ENCODE measurements at regions not wholly inside any gene's neighbourhood (a gene's known extent, or its start where the extent isn't known, plus 50 kb on each side); places are given as distances from the start of the nearest gene placed in this dataset.

DNA sequence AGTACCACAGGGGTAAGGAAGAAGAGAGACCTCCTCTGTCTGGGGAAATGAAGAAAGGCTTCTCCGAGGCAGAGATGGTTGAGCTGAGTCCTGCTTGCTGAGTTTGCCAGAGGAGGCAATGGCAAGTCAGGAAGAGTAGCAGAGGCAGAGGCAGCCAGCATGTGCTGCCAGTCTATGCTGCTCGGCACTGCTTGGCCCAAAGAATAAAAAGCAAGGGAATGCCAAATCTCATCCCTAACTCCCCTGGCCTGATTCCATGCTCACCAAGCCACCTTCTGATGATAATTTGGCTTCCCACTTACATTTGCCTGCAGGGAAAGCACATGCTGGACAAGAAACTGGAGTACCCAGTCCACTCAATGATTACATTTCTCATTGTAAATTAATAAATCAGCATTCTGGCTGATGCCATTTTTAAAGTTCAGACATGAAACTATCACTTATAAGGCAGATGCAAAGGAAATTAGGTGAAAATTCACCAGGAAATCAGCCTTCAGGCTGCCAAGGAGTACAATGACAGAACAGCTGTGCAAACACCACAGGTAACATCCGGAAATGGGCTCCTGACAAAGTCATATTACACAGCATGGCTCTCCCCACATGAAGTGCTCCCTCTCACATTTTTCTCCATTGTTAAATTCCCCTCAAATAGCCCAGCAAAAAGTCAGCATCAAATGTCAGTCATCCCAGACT is 245.9 kb downstream of the MTERF1 start:
- Histone ChIP-seq H3K27ac (no peak overlapping the region), H3K9me3 (ENCODE audit: low read depth, low read length) (no peaks in the 10 kb centered on the region), H3K36me3 (ENCODE audit: insufficient read depth, low read length) (no peaks in the 10 kb centered on the region), H3K4me3 (no peak overlapping the region), H3K9ac (ENCODE audit: insufficient read length) (no peak overlapping the region)
- DNase-seq (ENCODE audit: low read depth, low spot score): no peak
- TF ChIP-seq EZH2 (IDR thresholded peaks at IDR 0.05): no peak
- TF ChIP-seq POLR2AphosphoS5 (IDR thresholded peaks at IDR 0.05; ENCODE audit: borderline replicate concordance, low read depth, low read length): no peak

DNA sequence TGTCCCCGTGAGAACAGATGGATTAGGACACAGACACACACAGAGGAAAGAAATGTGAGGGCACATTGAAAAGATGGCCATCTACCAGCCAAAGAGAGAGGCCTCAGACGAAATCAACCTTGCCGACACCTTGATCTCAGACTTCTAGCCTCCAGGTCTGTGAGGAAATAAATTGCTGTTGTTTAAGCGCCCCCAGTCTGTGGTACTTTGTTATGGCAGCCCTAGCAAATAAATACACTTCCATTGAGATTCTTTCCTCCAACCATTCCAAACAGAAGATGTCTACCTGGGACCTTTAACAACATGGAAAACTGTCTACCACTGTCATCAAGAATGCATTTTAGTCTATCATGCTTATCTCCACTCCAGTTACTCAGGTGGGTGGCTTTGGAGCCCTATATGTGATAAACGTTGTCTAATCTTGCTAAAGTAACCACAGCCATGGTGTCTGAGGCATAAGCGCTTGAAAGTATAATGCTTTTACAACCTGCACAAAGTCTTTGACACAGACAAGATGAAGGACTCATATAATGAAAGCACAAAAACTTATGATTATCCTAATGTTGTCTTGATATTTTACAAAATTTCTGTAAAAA is 244.3 kb downstream of the MTERF1 start:
- no peak for TF ChIP-seq FOXP2 (optimal IDR thresholded peaks at IDR 0.05; ENCODE audit: control extremely low read depth, extremely low read length, insufficient read depth)
- TF ChIP-seq POLR2AphosphoS5 (IDR thresholded peaks at IDR 0.05; ENCODE audit: borderline replicate concordance, low read depth, low read length): no peak
- no peak for TF ChIP-seq EZH2 (IDR thresholded peaks at IDR 0.05)
- no peak overlapping the region for H3K4me3 ChIP-seq
- no peak overlapping the region for H3K27ac ChIP-seq
- H3K9me3 ChIP-seq (ENCODE audit: low read depth, low read length): no peaks in the 10 kb centered on the region
- no peaks in the 10 kb centered on the region for H3K36me3 ChIP-seq (ENCODE audit: insufficient read depth, low read length)
- H3K9ac ChIP-seq (ENCODE audit: insufficient read length): no peak overlapping the region
- DNase-seq (ENCODE audit: low read depth, low spot score): no peak

DNA sequence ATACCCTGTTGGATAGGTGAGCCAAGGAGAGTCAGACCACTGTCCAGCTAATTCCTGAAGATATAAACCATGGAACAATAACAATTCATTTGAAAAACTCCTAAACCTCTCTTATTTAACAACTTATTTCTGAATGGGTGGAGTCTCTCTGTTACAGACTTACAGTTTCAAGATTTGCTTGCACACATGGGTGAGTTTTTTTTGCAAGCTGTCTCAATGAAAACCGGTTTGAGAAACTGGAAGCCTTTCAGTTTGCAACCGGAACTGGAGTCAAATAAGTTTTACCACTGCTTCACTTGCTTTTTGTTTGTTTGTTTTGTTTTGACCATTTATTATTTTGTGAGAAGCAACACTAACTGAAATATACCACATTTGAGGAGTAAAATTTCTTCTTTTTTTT is 243.8 kb downstream of the MTERF1 start:
- Histone ChIP-seq H3K9ac (ENCODE audit: insufficient read length) (no peak overlapping the region), H3K36me3 (ENCODE audit: insufficient read depth, low read length) (no peaks in the 10 kb centered on the region), H3K9me3 (ENCODE audit: low read depth, low read length) (no peaks in the 10 kb centered on the region), H3K27ac (no peak overlapping the region), H3K4me3 (no peak overlapping the region)
- no peak for TF ChIP-seq EZH2 (IDR thresholded peaks at IDR 0.05)
- TF ChIP-seq POLR2AphosphoS5 (IDR thresholded peaks at IDR 0.05; ENCODE audit: borderline replicate concordance, low read depth, low read length): no peak
- TF ChIP-seq FOXP2 (optimal IDR thresholded peaks at IDR 0.05; ENCODE audit: control extremely low read depth, extremely low read length, insufficient read depth): no peak
- DNase-seq (ENCODE audit: low read depth, low spot score): no peak

DNA sequence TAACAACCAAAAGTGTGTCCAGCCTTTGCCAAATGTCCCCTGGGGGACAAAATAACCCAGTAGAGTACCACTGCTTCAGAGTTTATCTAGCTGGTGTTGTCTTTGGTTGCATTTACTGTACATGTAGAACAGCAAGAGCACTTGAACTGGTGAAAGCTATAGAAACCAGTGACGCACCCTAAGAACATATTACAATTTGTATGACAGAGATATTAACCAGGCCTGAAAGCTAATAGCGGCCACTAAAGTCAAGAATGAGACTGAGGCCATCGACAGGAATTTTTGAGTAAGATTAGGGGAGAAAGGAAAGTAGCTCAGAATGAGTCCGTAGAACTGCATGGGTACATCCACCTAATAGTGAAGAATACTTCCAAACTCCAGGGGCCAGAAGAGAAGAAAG is 236.2 kb downstream of the MTERF1 start:
- no peak overlapping the region for H3K4me3 ChIP-seq
- no peaks in the 10 kb centered on the region for H3K36me3 ChIP-seq (ENCODE audit: insufficient read depth, low read length)
- H3K9me3 ChIP-seq (ENCODE audit: low read depth, low read length): no peaks in the 10 kb centered on the region
- no peak overlapping the region for H3K9ac ChIP-seq (ENCODE audit: insufficient read length)
- TF ChIP-seq POLR2AphosphoS5 (IDR thresholded peaks at IDR 0.05; ENCODE audit: borderline replicate concordance, low read depth, low read length) (no peak), EZH2 (IDR thresholded peaks at IDR 0.05) (no peak), FOXP2 (optimal IDR thresholded peaks at IDR 0.05; ENCODE audit: control extremely low read depth, extremely low read length, insufficient read depth) (no peak)
- H3K27ac ChIP-seq: no peak overlapping the region
- DNase-seq (ENCODE audit: low read depth, low spot score): no peak

DNA sequence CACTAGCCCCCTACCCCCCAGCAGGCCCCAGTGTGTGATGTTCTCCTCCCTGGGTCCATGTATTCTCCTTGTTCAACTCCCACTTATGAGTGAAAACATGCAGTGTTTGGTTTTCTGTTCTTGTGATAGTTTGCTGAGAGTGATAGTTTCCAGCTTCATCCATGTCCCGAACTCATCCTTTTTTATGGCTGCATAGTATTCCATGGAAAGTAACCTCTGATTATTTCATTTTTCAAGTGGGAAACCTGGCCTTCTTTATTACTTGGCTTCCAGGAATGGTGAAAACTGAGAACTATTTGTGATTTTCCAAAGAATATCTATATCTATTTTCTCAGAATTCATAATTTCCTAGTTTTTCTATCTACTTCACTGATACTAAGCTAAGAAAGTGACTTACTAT is 235.0 kb downstream of the MTERF1 start:
- TF ChIP-seq EZH2 (IDR thresholded peaks at IDR 0.05) (no peak), POLR2AphosphoS5 (IDR thresholded peaks at IDR 0.05; ENCODE audit: borderline replicate concordance, low read depth, low read length) (no peak), FOXP2 (optimal IDR thresholded peaks at IDR 0.05; ENCODE audit: control extremely low read depth, extremely low read length, insufficient read depth) (no peak)
- H3K9ac ChIP-seq (ENCODE audit: insufficient read length): no peak overlapping the region
- DNase-seq (ENCODE audit: low read depth, low spot score): no peak
- H3K27ac ChIP-seq: no peak overlapping the region
- no peak overlapping the region for H3K4me3 ChIP-seq
- H3K9me3 ChIP-seq (ENCODE audit: low read depth, low read length): no peaks in the 10 kb centered on the region
- H3K36me3 ChIP-seq (ENCODE audit: insufficient read depth, low read length): no peaks in the 10 kb centered on the region

DNA sequence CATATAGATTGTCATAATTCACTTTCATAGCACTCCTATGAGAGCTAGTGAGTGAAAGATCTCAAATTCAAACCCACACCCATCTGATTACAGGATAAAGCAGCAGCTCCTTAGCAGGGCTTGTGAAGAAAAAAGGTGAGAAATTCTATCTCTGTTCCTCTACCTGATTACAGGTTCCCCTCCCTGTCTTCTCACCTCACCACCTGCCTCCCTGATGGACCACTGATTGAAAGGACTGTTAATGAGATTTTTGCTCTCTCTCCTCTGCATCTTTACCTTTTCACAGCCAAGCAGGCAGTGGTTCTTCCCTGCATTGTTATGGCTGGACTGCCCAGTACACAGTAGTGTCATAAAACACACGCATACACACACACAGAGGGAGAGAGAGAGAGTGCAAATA is 228.5 kb downstream of the MTERF1 start:
- H3K4me3 ChIP-seq: no peak overlapping the region
- no peaks in the 10 kb centered on the region for H3K9me3 ChIP-seq (ENCODE audit: low read depth, low read length)
- no peaks in the 10 kb centered on the region for H3K36me3 ChIP-seq (ENCODE audit: insufficient read depth, low read length)
- no peak overlapping the region for H3K27ac ChIP-seq
- DNase-seq (ENCODE audit: low read depth, low spot score): no peak
- TF ChIP-seq POLR2AphosphoS5 (IDR thresholded peaks at IDR 0.05; ENCODE audit: borderline replicate concordance, low read depth, low read length): no peak
- no peak for TF ChIP-seq FOXP2 (optimal IDR thresholded peaks at IDR 0.05; ENCODE audit: control extremely low read depth, extremely low read length, insufficient read depth)
- TF ChIP-seq EZH2 (IDR thresholded peaks at IDR 0.05): no peak
- H3K9ac ChIP-seq (ENCODE audit: insufficient read length): no peak overlapping the region

DNA sequence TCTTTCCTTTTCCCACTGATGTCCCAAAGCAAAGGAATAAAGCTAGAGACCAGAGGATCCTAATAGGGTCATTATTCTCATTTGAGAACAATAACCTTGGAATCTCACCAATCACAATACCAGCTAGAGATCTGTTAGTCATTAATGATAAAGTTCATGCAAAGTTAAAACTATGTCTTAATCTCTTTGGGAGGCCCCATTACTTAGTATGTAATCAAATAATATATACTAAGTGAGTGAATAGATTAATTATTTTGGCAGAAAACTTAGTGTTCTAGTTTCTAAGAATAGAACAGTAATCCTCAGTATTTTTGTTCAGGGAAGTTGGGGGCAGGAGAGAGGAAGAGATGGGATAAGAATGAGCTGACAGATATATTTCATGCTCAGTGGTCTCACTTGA is 227.2 kb downstream of the MTERF1 start:
- no peak for TF ChIP-seq POLR2AphosphoS5 (IDR thresholded peaks at IDR 0.05; ENCODE audit: borderline replicate concordance, low read depth, low read length)
- no peak for TF ChIP-seq FOXP2 (optimal IDR thresholded peaks at IDR 0.05; ENCODE audit: control extremely low read depth, extremely low read length, insufficient read depth)
- no peak for TF ChIP-seq EZH2 (IDR thresholded peaks at IDR 0.05)
- H3K4me3 ChIP-seq: no peak overlapping the region
- no peak for DNase-seq (ENCODE audit: low read depth, low spot score)
- no peak overlapping the region for H3K27ac ChIP-seq
- H3K9ac ChIP-seq (ENCODE audit: insufficient read length): no peak overlapping the region
- no peaks in the 10 kb centered on the region for H3K36me3 ChIP-seq (ENCODE audit: insufficient read depth, low read length)
- no peaks in the 10 kb centered on the region for H3K9me3 ChIP-seq (ENCODE audit: low read depth, low read length)

DNA sequence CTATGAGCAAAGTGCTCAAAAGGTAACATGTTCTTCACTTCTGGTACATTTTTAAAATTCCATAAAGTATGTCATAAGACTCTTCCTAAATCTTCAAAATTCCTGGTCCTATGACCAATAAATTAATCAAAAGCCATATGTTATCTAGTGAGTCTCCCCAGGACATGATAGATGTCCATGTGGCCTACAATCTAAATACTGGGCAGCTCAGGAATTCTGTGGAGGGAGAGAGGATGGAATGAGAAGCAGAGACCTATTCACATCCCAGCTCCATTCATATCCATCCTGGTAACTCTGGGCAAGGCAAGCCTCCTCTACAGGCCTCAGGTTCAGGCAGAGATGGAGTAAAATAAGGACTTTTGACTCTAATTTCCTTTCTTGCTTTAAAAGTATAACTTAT is 224.8 kb downstream of the MTERF1 start:
- Histone ChIP-seq H3K9ac (ENCODE audit: insufficient read length) (no peak overlapping the region), H3K36me3 (ENCODE audit: insufficient read depth, low read length) (no peaks in the 10 kb centered on the region), H3K27ac (no peak overlapping the region), H3K4me3 (no peak overlapping the region), H3K9me3 (ENCODE audit: low read depth, low read length) (no peaks in the 10 kb centered on the region)
- no peak for TF ChIP-seq EZH2 (IDR thresholded peaks at IDR 0.05)
- no peak for TF ChIP-seq FOXP2 (optimal IDR thresholded peaks at IDR 0.05; ENCODE audit: control extremely low read depth, extremely low read length, insufficient read depth)
- no peak for TF ChIP-seq POLR2AphosphoS5 (IDR thresholded peaks at IDR 0.05; ENCODE audit: borderline replicate concordance, low read depth, low read length)
- no peak for DNase-seq (ENCODE audit: low read depth, low spot score)

All from SK-N-MC (cell line).